Hepatocyte (in vitro differentiated cells): ENCODE measurements at regions not wholly inside any gene's neighbourhood (a gene's known extent, or its start where the extent isn't known, plus 50 kb on each side); places are given as distances from the start of the nearest gene placed in this dataset.

ENCODE experiments used
- DNase-seq: peaks from one replicate; pipeline ENCODE4 v3.0.0-alpha.2; 2016; ENCODE audit warnings: low spot score
- H2AFZ ChIP-seq: fragments of 200-600 bp; sonication (generic); 2 replicates; pipeline ENCODE4 v1.6.0; 2016; ENCODE audit warnings: antibody characterized with exemption, mild to moderate bottlenecking
- H3K27ac ChIP-seq: fragments of 200-600 bp; sonication (generic); 2 replicates; pipeline ENCODE4 v1.5.1; 2016; ENCODE audit warnings: mild to moderate bottlenecking
- H3K27me3 ChIP-seq: fragments of 200-600 bp; sonication (generic); 2 replicates; pipeline ENCODE4 v1.6.1; 2016
- H3K36me3 ChIP-seq: fragments of 200-600 bp; sonication (generic); replicated peaks from 2 replicates; pipeline ENCODE4 v1.5.1; 2016; ENCODE audit warnings: low read depth; ENCODE audit not compliant: insufficient read depth
- H3K4me1 ChIP-seq: fragments of 200-600 bp; sonication (generic); 2 replicates; pipeline ENCODE4 v1.5.1; 2016; ENCODE audit warnings: mild to moderate bottlenecking, moderate library complexity; ENCODE audit not compliant: insufficient read depth
- H3K4me2 ChIP-seq: fragments of 200-600 bp; sonication (generic); 2 replicates; pipeline ENCODE4 v1.6.0; 2016
- H3K4me3 ChIP-seq: fragments of 200-600 bp; sonication (generic); 2 replicates; pipeline ENCODE4 v1.5.1; 2016; ENCODE audit warnings: mild to moderate bottlenecking
- H3K79me2 ChIP-seq: fragments of 200-600 bp; sonication (generic); 2 replicates; pipeline ENCODE4 v1.6.0; 2017; ENCODE audit warnings: mild to moderate bottlenecking
- H3K9me2 ChIP-seq: fragments of 200-600 bp; sonication (generic); replicated peaks from 2 replicates; pipeline ENCODE4 v1.6.0; 2017; ENCODE audit warnings: mild to moderate bottlenecking; ENCODE audit not compliant: insufficient read depth
- H3K9me3 ChIP-seq: fragments of 200-600 bp; sonication (generic); 2 replicates; pipeline ENCODE4 v1.5.1; 2016; ENCODE audit warnings: low read depth, mild to moderate bottlenecking
- H4K20me1 ChIP-seq: fragments of 200-600 bp; sonication (generic); 2 replicates; pipeline ENCODE4 v1.6.0; 2016; ENCODE audit warnings: mild to moderate bottlenecking; ENCODE audit not compliant: insufficient read depth, poor library complexity, severe bottlenecking
- CTCF ChIP-seq: fragments of 200-600 bp; sonication (generic); IDR thresholded peaks from 2 replicates; pipeline ENCODE4 v1.5.1; 2016; ENCODE audit warnings: antibody characterized with exemption, mild to moderate bottlenecking; ENCODE audit not compliant: poor library complexity
- EZH2 ChIP-seq: fragments of 200-600 bp; sonication (generic); IDR thresholded peaks from 2 replicates; pipeline ENCODE4 v1.6.1; 2016; ENCODE audit warnings: antibody characterized with exemption, mild to moderate bottlenecking, borderline replicate concordance
- EZH2phosphoT487 ChIP-seq: fragments of 200-600 bp; sonication (generic); IDR thresholded peaks from one replicate; pipeline ENCODE4 v1.6.1; 2018; ENCODE audit warnings: antibody characterized with exemption, mild to moderate bottlenecking, low read depth, moderate library complexity; ENCODE audit not compliant: unreplicated experiment, severe bottlenecking
- WGBS: methylation state at CpG from one replicate; pipeline ENCODE4 v1.1.6; 2016; ENCODE audit warnings: low lambda C conversion rate; ENCODE audit errors: missing lambda C conversion rate; 5-methylcytosine and 5-hydroxymethylcytosine counted together

- H3K9me2 ChIP-seq = no peaks in the 10 kb centered on the region
- H3K36me3 ChIP-seq = no peaks in the 10 kb centered on the region
- H2AFZ ChIP-seq = no peak overlapping the region
- no peaks in the 10 kb centered on the region for H4K20me1 ChIP-seq
- no peaks in the 10 kb centered on the region for H3K27me3 ChIP-seq
- no peaks in the 10 kb centered on the region for H3K9me3 ChIP-seq
- DNase-seq = no peak
- H3K4me2 ChIP-seq = no peak overlapping the region
- 92% methylated on average over 2 of the region's 2 CpGs for WGBS
- TF ChIP-seq CTCF (no peak), EZH2 (no peak), EZH2phosphoT487 (no peak)
- no peak overlapping the region for H3K27ac ChIP-seq
- H3K4me3 ChIP-seq = no peak overlapping the region
- H3K4me1 ChIP-seq = no peaks in the 10 kb centered on the region
- H3K79me2 ChIP-seq = no peaks in the 10 kb centered on the region
Measured at GRCh38 chr4:57243076-57243475, 132.9 kb upstream of the IGFBP7 start.

GRCh38 chr4:57234252-57234775 is 124.1 kb upstream of the IGFBP7 start:
- Histone ChIP-seq H3K36me3 (no peaks in the 10 kb centered on the region), H3K79me2 (no peaks in the 10 kb centered on the region), H3K4me2 (no peak overlapping the region), H2AFZ (no peak overlapping the region), H3K4me3 (no peak overlapping the region), H4K20me1 (no peaks in the 10 kb centered on the region), H3K27me3 (no peaks in the 10 kb centered on the region), H3K4me1 (no peaks in the 10 kb centered on the region), H3K9me2 (no peaks in the 10 kb centered on the region), H3K27ac (no peak overlapping the region), H3K9me3 (no peaks in the 10 kb centered on the region)
- TF ChIP-seq CTCF (no peak), EZH2 (no peak), EZH2phosphoT487 (no peak)
- DNase-seq = no peak
- WGBS = 88% methylated on average over 12 of the region's 12 CpGs

- Histone ChIP-seq H3K79me2 (no peaks in the 10 kb centered on the region), H3K4me2 (no peak overlapping the region), H2AFZ (no peak overlapping the region), H3K27me3 (no peaks in the 10 kb centered on the region), H4K20me1 (no peaks in the 10 kb centered on the region), H3K9me2 (no peaks in the 10 kb centered on the region), H3K36me3 (no peaks in the 10 kb centered on the region), H3K27ac (no peak overlapping the region), H3K4me1 (no peaks in the 10 kb centered on the region), H3K9me3 (no peaks in the 10 kb centered on the region), H3K4me3 (no peak overlapping the region)
- 53% methylated on average over 4 of the region's 4 CpGs for WGBS
- DNase-seq = peak; percentile 13
- TF ChIP-seq CTCF = no peak
- TF ChIP-seq EZH2 = no peak
- no peak for TF ChIP-seq EZH2phosphoT487
Measured at GRCh38 chr4:57233386-57233785, 123.2 kb upstream of the IGFBP7 start.

GRCh38 chr4:57231781-57232180 is 121.6 kb upstream of the IGFBP7 start:
- H3K4me2 ChIP-seq = no peak overlapping the region
- 97% methylated on average over 2 of the region's 2 CpGs for WGBS

More at GRCh38 chr4:57231781-57232180, 121.6 kb upstream of the IGFBP7 start:
- no peak for DNase-seq
- Histone ChIP-seq H3K36me3 (no peaks in the 10 kb centered on the region), H3K9me3 (no peaks in the 10 kb centered on the region), H3K79me2 (no peaks in the 10 kb centered on the region), H3K4me1 (no peaks in the 10 kb centered on the region), H3K27me3 (no peaks in the 10 kb centered on the region), H4K20me1 (no peaks in the 10 kb centered on the region), H3K4me3 (no peak overlapping the region), H3K9me2 (no peaks in the 10 kb centered on the region), H3K27ac (no peak overlapping the region), H2AFZ (no peak overlapping the region)
- no peak for TF ChIP-seq EZH2
- TF ChIP-seq CTCF = no peak
- TF ChIP-seq EZH2phosphoT487 = no peak
